NOMO-1 treated with DMSO at 0.1 percent for 48 hours (cell line): ENCODE measurements at regions not wholly inside any gene's neighbourhood (a gene's known extent, or its start where the extent isn't known, plus 50 kb on each side); places are given as distances from the start of the nearest gene placed in this dataset.
"Not testable (repeated sequence)": the region's sequence is repeated elsewhere in the genome, so short reads cannot be mapped to it uniquely, and the experiment has no call there.

Experiments used
- DNase-seq: peaks from one replicate; lab custom pipeline; 2025; ENCODE audit not compliant: unreplicated experiment; lab: John Stamatoyannopoulos, UW

- no peak for DNase-seq
These were observed 58.7 kb downstream of the EDN1 start for GRCh38 chr6:12348530-12349511.

- DNase-seq = no peak
These were observed 60.5 kb downstream of the EDN1 start for GRCh38 chr6:12350644-12351170.

GRCh38 chr6:12351672-12352071, 61.5 kb downstream of the EDN1 start:
- DNase-seq = no peak

- no peak for DNase-seq
These were observed 63.6 kb downstream of the EDN1 start for GRCh38 chr6:12353731-12354130.

- no peak for DNase-seq
These were observed 64.3 kb downstream of the EDN1 start for GRCh38 chr6:12354499-12354898.

GRCh38 chr6:12355354-12355753, 65.2 kb downstream of the EDN1 start:
- DNase-seq = no peak

GRCh38 chr6:12356431-12356830, 66.3 kb downstream of the EDN1 start:
- DNase-seq = no peak

GRCh38 chr6:12356983-12357972, 67.1 kb downstream of the EDN1 start:
- peak; percentile 83 for DNase-seq

GRCh38 chr6:12359036-12359435, 68.9 kb downstream of the EDN1 start:
- DNase-seq = peak; percentile 73

GRCh38 chr6:12361042-12361765, 71.0 kb downstream of the EDN1 start:
- DNase-seq = no peak

GRCh38 chr6:12363277-12363650, 73.1 kb downstream of the EDN1 start:
- not testable (repeated sequence) for DNase-seq

GRCh38 chr6:12363651-12364381, 73.7 kb downstream of the EDN1 start:
- peak; percentile 95 for DNase-seq

- DNase-seq = no peak
These were observed 74.5 kb downstream of the EDN1 start for GRCh38 chr6:12364621-12365020.

GRCh38 chr6:12366731-12367130, 76.6 kb downstream of the EDN1 start:
- DNase-seq = no peak

GRCh38 chr6:12367412-12367811, 77.3 kb downstream of the EDN1 start:
- no peak for DNase-seq

- no peak for DNase-seq
These were observed 79.2 kb downstream of the EDN1 start for GRCh38 chr6:12369355-12369754.

- peak; percentile 80 for DNase-seq
These were observed 79.7 kb downstream of the EDN1 start for GRCh38 chr6:12369781-12370262.

- no peak for DNase-seq
These were observed 81.0 kb downstream of the EDN1 start for GRCh38 chr6:12371151-12371550.

GRCh38 chr6:12371641-12372146, 81.5 kb downstream of the EDN1 start:
- no peak for DNase-seq

GRCh38 chr6:12379181-12379580, 89.0 kb downstream of the EDN1 start:
- no peak for DNase-seq
